NCI-H1092 (cell line): ENCODE measurements at regions not wholly inside any gene's neighbourhood (a gene's known extent, or its start where the extent isn't known, plus 50 kb on each side); places are given as distances from the start of the nearest gene placed in this dataset.

Experiments
- DNase-seq: peaks from one replicate; lab custom pipeline; 2025; lab: John Stamatoyannopoulos, UW

DNA sequence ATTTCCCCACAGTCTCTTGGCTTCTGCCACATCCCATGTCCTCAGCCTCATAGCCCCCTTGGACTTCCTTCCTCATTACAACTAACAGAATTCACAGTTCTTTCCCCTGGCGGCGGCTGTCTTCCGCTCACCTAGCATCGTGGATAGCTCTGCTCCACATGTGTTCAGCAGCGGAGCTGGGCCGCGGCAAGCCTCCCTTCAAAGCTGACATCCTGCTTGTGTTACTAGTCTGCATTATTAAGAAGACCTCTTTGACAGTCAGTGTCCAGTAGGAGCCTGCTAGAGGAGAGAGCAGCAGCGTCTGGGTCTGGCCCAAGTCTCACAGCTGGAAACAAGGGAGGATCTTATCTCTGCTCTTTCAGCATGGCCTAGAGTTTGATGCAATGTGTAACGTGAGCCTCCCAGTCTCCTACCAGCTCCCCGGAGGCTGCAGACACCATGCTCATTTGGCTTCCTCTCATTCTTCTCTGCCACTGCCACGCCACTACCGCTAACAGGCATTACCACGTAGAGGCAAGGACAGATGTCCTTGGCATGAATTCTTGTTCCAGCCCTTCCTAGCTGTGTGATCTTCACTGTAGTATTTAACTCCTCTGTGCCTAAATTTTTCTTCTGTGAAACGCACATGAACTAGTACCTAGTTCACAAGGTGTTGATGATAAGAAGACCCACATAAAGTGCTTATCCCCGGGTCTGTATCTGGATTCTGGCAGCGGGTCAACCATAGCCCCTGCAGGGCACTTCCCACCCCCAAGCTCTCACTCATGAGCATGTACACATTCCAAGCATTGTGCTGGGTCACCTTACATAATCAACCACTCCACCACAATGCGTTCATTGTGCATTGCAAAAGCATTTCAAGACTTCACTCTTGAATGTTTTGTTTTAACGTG, 107.1 kb upstream of the BACH2 start:
- no peak for DNase-seq

DNA sequence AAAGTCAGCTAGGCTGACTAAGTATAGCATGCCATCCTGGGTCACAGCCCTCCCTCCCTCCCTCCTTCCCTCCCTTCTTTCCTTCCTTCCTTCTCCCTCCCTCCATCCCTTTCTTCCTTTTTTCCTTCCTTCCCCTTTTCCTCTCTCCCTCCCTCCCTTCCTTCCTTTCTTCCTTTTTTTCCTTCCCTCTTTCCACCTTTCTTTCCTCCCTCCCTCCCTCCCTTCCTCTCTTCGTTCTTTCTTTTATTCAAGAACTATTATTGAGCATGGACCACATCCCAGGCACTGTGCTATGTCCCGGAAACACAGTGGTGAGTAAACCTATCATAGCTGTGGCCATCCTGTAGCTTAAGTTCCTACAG, 106.2 kb upstream of the BACH2 start:
- DNase-seq: no peak

DNA sequence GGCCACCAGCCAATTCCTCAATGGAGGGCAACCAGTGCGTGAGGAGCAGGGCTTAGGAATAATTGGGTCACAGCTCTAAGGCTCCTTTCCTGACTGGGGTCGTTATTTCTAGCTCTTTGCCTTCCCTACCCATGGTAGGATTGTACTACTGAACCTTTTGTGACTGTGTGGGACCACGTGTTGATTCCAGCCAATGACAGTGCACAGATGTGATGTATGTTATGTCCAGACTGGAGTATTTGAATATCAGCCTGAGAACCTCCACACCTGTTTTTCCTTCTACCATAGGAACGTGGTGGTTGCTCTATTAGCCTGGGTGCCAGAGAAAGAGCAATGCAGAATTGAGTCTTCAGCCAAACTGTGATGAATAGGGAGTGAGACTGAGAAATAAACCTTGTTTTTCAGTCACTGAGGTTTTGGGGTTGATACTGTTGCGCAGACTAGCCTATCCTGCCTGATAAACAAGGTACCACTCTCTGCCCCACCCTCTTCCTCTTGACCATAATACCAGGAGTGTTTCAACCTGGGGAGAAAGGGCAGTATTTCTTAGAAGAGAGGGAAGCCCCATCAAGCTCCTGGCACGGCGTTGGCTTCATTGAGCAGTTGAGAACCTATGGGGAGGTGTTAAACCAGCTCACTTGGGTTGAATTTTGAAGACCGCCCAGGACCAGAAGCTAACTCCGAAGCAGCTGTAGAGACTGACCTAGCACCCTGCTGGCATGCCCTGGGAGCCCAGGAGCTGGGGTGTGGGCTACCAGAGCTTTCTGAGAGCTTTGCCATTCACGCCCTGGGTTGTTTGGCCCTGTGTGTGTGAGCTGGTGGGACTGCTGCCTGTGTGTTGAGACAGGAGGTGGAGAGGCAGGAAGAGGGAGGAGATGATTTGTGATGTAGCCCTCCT, 105.5 kb upstream of the BACH2 start:
- no peak for DNase-seq

DNA sequence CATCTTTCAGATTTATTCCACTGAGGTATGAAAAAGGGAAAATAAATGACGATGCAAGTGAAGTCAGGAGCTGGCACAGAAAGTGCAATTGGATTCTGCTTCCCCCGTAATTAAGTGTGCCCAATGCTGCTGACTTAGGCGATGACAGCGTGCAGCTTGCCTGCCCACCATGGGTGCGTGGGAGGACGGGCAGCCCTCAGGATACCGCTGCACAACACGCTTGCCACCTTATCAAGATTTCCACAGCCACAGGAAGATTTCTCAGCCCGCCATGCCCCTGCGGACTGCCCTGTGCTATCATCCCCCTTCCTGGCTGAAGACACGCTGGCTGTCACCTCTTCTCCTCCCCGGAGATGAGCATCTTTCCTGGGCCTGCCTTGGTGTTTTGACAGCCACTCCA, 103.3 kb upstream of the BACH2 start:
- DNase-seq: no peak

DNA sequence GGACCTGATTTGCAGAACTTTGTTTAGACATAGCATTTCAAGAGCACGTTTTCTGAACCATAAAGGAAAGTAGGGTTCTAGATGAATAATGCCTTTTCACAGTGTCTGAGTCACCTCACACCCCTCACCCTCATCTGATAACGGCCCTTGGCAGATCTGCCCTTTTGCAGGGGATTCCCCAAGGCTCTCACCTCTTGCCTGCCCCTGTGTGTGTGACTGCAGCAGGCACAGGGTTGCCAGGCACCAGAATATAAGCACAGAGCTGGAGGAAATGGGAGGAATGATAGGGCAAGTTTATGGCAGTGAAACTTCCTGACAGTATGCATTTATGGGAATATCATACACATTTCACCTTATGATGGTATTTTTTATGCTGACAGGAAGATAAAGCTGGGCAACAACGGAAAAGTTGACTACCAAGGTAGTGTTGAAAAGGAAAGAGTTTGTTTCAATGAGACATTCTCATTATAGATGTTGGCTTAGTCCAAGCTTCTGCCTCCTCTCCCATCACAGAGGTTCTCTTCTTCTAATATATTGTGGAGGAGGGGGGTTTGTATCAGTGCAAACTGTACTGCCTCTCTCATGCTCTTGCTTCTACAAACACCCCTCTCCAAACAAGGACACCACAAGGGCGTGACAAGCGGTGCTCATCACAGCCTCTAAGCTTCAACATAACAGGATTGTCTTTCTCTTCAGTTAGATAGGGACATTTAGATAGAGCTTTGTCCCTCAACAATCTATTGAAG, 101.5 kb upstream of the BACH2 start:
- no peak for DNase-seq

DNA sequence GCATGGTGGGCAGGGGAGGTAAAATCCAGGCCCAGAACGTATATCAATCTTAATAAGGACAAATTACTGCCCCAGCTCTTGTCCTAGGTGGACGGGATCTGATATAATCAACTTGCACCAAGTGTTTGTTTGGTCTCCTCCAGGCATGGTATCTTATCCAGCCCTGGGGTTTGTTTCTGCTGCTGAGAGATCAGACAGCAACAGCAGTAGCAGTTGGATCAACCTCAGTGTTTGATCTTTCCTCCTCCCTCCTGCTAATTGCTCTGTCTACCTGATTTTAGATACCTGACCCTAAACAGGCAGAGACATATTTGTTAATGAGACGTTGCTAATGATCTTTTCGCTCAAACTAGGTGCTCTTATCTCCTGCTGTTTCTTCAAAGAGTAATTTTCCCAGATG, 100.4 kb upstream of the BACH2 start:
- no peak for DNase-seq

DNA sequence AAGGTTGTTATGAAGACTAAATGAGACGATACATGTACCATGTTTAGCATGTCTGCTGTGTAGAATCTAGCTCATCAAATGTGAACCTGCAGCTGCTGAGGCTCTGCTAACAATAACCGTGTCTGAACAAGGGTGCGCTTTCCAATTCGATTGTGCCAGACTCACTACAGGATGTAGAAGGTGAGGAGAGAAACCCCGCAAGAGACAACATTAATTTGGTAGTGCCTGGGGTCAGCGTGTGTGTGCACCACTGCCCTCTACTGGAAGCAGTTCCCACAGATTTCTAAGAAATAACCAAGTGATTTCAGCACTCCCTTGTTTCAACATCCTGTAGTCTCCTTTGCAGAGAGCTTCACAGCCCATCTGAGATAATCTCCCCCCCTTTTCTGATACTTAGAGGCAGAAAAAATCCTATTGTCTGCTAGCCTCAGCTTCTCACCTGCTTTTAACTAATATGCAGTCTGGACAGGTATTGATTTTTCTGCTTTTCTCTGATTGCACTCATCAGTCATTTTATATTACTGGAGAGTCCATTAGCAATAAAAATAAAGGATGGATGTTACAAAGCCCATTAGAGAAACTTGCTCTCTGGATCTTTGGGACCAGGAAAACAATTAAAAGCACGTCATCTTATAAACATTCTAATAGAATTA, 96.7 kb upstream of the BACH2 start:
- DNase-seq: no peak

DNA sequence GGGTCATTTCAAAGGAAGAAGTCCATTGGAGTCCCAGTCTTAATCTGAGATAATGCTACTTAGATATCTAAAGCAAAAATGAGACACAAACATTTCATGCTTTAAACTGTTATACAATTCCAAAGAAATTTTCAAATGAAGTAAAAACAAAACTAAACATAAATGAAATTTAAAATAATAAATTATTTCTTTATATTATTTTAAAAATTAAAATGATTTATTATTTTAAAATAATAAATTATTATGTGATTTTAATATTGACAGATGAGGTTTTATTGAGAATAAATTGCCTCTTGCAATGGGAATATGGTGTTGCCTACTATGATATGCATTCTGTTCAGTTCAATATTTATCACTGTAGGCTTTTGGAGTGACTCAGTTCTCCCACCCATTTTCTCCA, 93.7 kb upstream of the BACH2 start:
- no peak for DNase-seq

DNA sequence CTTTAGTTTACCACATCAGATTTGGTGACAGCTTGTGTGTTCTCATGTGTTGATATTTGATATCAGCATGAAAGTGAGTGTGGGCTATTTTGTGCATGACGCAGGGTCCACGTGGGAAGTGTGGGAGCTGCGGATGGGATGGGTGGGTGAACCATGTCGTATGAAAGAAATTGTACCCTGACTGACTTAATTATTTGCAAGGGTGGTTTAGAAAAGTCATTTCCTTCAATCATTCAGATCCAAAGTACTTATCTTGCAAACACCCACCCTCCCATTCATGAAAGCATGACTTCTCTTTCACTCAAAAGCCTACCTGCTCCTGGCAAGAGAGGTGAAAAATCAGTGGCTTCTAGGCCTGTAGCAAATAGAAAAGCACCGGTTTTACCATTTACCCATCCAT, 91.8 kb upstream of the BACH2 start:
- DNase-seq: no peak

DNA sequence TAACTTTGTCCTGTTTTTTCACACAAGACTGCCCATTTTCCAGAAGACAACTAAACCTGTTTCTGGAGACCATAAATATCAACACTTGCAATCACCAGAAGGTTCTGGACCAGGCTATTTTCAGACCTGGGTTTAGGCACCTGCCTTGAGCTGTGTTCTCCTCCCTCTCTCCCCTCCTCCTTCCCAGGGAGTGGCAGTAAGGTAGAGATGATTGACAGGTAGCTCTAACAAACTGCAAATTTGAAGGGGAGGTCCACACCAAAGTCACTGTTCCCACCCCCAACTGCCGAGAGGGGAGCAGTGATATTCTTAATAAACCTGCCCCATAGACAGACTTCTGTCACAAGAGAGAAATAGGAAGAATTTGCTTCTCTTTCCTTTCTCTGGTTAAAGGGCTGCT, 91.2 kb upstream of the BACH2 start:
- DNase-seq: no peak

DNA sequence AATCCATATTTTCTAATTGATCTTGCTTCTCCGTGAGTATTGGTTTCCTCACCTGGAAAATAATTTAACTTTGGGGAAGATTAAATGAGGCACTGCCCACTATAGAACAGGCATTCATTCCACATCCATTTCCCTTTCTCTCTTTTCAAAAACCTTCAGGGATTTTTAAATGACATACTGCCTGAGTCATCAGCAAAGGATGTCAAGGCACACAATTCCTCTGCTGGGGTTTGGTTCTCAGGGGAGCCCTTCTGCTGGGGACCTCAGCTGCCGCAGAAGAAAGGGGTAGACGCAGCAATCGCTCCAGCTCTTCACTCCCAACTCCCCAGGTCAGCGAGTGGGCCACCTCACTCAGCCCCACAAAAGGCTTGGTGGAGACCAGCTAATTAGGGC, 90.7 kb upstream of the BACH2 start:
- no peak for DNase-seq

DNA sequence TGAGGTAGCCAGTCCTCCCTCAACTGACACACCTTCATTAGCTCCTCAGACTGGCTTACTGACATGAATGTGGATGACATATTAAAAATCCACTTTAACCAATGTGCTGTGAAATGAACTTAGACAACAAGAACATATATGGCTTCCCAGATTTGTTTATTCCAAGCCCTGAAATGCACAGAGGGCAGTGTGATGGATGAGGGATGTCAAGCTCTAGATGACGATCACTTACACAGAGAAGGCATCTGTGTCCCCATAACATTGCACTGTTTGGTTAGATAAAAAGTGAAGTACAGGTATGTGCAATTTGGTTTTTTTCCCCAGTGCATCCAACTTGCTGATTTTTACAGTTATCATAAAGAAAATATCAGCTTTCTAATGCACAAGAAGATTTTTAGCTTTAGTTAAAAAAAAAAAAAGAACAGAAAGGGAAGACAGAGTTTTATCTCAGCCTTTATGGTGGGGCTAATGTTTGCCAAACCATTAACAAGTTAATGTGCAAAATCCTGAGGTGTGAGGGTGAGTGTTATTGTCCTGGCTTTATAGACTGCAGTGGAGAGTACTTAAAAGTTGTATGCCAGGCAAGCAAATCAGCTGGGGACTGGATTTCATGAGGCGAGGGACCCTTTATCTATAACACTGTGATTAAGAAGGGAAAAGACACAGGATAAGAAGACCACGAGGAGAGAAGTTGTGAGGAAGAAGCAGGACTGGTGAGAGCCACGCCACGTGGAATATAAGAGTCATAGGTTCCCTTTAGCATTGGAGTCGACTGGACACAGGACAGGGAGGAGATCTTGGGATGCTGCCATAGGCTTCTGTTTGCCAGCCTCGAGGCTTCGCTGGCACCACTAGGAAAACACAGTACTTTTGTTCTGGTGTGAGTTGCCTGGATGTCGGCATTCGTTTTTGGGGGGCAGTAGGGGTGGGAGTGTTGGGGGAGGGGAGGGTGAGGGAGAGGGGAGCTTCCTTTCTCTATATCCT, 90.0 kb upstream of the BACH2 start:
- DNase-seq: no peak

DNA sequence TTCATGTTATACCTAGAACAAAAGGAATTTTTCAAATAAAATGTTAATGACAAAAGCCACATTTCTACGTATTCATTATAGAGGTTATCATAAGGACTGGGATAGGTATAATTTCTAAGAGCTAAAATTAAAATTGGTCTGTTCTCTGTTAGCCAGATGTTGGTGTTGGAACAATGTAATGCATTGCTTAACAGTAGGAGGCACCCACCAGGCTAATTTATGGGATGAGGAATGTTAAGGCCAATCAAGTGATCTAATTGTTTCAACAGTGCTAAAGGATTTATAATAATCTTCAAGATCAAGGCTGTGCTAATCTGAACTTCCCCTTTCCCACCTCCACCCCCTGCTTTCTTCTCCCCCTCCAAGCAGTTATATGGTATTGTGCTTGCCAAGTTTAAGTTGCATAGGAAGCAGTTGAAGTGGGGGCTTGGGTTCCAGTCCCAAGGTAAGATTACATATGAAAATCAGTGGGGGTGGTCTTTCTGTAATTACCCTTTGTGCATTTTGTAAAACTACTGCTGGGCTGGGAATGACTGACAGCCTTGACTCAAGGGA, 89.2 kb upstream of the BACH2 start:
- no peak for DNase-seq

DNA sequence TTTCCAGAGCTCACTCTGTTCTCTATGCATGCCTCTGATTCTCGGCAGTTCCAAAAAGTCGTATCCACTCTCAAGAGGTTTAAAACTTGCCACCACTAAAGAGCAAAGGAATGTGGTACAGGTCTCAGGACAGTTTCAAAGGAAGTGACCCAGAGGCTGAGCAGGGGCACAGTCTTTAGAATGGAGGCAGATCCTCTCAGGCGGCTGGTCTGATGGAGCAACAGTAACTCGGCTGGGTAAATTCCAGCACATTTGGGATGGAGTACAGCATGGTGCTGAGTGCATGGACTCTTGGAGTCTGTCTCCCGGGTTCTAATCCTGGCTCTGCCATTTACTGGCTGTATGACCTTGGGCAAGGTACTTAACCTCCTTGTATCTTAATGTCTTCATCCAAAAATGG, 88.1 kb upstream of the BACH2 start:
- DNase-seq: no peak

DNA sequence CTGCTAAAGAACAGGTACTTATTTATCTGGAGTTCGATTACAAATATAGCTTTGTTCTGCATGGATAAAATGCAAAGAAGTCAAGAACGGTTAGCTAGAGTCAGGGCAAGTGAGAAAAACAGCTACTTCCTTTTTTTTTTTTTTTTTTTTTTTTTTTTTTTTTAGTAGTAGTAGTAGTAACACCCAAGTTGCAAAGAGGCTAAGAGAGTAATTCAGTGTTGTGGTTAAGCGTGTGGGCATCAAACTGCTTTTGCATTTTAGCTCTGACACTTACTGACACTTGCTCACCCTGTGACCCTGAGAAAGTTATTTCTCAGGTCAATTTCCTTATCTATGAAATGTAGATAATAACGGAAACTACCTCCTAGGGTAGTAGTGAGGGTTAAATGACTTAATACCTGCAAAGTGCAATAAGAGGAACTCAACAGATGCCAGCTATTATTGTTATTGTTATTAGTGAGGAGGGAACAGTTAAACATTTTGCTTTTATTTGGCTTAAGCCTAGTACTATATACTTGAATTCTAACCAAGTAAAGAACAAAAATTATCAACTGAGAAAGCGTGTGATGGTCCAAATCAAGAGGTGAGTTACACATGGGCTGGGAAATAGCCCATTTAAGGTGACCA, 86.7 kb upstream of the BACH2 start:
- DNase-seq: no peak

DNA sequence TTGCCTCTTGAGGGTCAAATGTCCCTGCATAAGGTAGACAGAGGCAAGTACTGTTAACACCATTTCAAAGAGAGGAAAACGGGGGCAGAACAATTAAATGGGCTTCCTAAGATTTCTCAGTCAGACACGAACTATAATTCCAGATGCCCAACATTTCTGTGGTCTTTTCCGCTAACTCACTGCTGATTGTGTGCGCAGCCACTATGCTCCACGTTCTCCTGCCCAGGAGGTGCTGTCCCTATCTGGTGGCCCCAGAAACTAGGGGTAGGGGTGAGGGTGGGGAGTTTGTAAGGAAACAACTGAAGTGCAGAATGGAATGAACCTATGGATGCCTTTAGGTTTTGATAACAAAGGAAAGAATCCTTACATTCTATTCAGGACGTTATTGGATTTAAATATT, 86.1 kb upstream of the BACH2 start:
- DNase-seq: no peak

DNA sequence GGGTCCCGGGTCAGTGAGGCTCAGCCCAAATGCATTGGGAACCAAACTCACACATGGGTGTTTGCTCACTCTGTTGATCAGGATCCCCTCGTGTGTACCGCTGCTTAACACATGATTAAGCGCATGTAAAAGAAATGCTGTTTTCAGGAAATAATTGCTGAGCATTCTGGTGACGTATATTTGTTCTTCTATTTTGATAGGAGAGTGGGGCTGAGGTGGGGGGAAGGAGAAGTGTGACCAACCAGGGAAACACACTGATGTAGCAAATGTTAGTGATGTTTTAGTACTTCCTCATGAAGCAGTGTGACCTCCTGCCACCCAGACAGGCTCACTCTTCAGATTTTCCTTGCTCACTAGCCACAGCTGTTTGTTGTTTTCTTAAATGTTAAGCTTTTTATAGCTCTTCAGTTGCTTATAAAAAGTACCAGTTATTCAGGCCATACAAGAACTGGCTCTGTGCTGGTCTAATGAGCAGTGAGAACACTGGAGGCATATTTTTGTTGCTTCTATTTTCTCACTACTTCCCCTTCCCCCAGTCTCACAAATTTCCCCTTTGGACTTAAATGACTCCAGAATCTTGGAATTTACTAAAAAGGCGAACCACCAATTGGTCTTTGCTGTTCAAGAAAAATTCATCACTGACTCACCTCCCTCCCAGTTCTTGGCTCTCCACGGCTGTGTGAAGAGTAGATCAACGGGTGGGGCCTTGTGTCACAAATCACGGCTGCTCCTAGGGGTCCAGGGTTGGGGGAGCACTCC, 79.2 kb upstream of the BACH2 start:
- no peak for DNase-seq

DNA sequence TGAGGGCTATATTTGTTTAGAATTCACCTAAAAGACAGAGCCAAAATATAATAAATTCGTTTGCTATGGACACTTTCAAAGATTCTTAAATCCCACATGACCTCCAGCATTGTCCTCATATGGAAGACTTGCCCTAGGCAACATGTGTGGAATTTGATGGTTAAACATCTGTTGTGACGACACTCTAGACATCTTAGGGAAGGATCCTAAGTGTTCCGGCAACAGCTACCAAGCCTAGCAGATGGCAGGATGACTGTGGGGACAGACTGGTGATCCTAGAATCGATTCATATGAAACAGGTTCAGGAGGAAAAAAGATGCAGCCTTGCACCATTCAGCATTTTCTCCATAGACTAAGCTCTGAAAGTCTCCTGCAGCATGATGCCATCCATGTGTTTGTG, 77.6 kb upstream of the BACH2 start:
- no peak for DNase-seq

DNA sequence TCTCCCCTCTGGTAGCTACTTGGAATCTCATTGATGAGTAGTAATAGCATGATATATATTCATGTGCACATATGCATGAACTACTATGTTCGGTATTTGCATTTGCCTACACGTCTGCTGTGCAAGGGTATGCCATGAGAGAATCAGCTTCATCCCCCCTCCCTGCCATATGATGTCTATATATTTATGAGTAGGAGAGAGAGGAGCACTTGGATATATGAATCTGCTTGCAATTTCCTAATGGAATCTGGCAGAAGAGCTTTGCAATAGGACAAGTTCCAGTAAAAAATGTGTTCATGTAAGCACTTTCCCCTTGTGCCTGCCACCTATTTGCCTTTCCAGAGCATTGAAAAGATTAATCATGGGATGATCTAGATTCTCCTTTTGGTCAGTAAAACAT, 76.2 kb upstream of the BACH2 start:
- DNase-seq: no peak
